Endothelial cell of umbilical vein (primary cell): ENCODE measurements at regions not wholly inside any gene's neighbourhood (a gene's known extent, or its start where the extent isn't known, plus 50 kb on each side); places are given as distances from the start of the nearest gene placed in this dataset.

Experiments used
- BruUV-seq: library from RNA; stranded (reverse); fragments of 400-500 nt; replicated peaks from 2 replicates; lab custom pipeline; 2021; lab: Mats Ljungman, UMichigan
- CTCF ChIA-PET: fragments of 300-600, 350-600 bp; sonication (Branson Sonifier 250); formaldehyde crosslinking; loops from one replicate; lab custom pipeline; 2021; ENCODE audit warnings: antibody characterized with exemption, inconsistent platforms; lab: Charles Lee
- POLR2A ChIA-PET: fragments of 300-600, 350-600 bp; sonication (Branson Sonifier 250); formaldehyde crosslinking; loops from one replicate; lab custom pipeline; 2021; ENCODE audit warnings: antibody characterized with exemption, inconsistent platforms; lab: Charles Lee
- DNase-seq: peaks from one replicate; pipeline ENCODE4 v3.0.0-alpha.2; 2011; ENCODE audit warnings: low read depth, low spot score
- FAIRE-seq: peaks from 2 replicates; lab custom pipeline; 2011; peaks lifted over from hg19 to GRCh38; lab: Jason Lieb, UNC
- H2AFZ ChIP-seq: 2 replicates; pipeline ENCODE4 v1.6.0; 2012; ENCODE audit warnings: low read depth, low read length, control low read depth, inconsistent platforms
- H3K27ac ChIP-seq: 2 replicates; pipeline ENCODE4 v1.5.1; 2011; ENCODE audit warnings: low read depth, mild to moderate bottlenecking, control low read depth, low read length, moderate library complexity; ENCODE audit not compliant: insufficient read depth
- H3K27me3 ChIP-seq, 2 experiments: 2 replicates each; pipeline versions ENCODE4 v1.6.0 to v1.6.1; 2011; ENCODE audit warnings: low read length in 2 of 2, mixed read lengths in 1 of 2; ENCODE audit not compliant: control insufficient read depth in 2 of 2, insufficient read depth in 2 of 2
- H3K36me3 ChIP-seq, 2 experiments: 2 replicates in 1 of 2; 3 replicates in 1 of 2; pipeline ENCODE4 v1.5.1; 2011; ENCODE audit warnings: low read length in 2 of 2, mild to moderate bottlenecking in 1 of 2, moderate library complexity in 1 of 2; ENCODE audit not compliant: control insufficient read depth in 2 of 2, insufficient read depth in 2 of 2; ENCODE audit errors: extremely low read depth in 1 of 2
- H3K4me1 ChIP-seq: 3 replicates; pipeline ENCODE4 v1.5.1; 2011; ENCODE audit warnings: mild to moderate bottlenecking, low read length; ENCODE audit not compliant: control insufficient read depth, insufficient read depth; ENCODE audit errors: extremely low read depth
- H3K4me2 ChIP-seq: 2 replicates; pipeline ENCODE4 v1.6.1; 2011; ENCODE audit warnings: low read length, control low read depth, mixed read lengths; ENCODE audit not compliant: insufficient read depth
- H3K4me3 ChIP-seq, 3 experiments: fragments of 200-600 bp in 1 of 3; sonication (generic), shearing (Covaris generic) in 1 of 3; replicated peaks in 1 of 3; 2 replicates each; pipeline ENCODE4 v1.5.1; 2011 to 2016; ENCODE audit warnings: control low read depth in 3 of 3, low read length in 3 of 3, mild to moderate bottlenecking in 2 of 3, inconsistent platforms in 1 of 3, low read depth in 1 of 3, moderate library complexity in 1 of 3; ENCODE audit not compliant: insufficient read depth in 1 of 3
- H3K79me2 ChIP-seq: 2 replicates; pipeline ENCODE4 v1.6.0; 2012; ENCODE audit warnings: low read length, inconsistent platforms; ENCODE audit not compliant: control insufficient read depth, insufficient read depth
- H3K9ac ChIP-seq: replicated peaks from 2 replicates; pipeline ENCODE3; 2011; ENCODE audit warnings: low read length, control low read depth; ENCODE audit not compliant: insufficient read depth; ENCODE audit errors: extremely low read depth
- H3K9me1 ChIP-seq: replicated peaks from 3 replicates; pipeline ENCODE4 v1.6.0; 2011; ENCODE audit warnings: mild to moderate bottlenecking, low read length; ENCODE audit not compliant: control insufficient read depth, insufficient read depth; ENCODE audit errors: extremely low read depth
- H3K9me3 ChIP-seq: replicated peaks from 2 replicates; pipeline ENCODE4 v1.5.1; 2012; ENCODE audit warnings: low read length, inconsistent platforms; ENCODE audit not compliant: control insufficient read depth, insufficient read depth
- H4K20me1 ChIP-seq: replicated peaks from 2 replicates; pipeline ENCODE3; 2011; ENCODE audit warnings: mild to moderate bottlenecking, low read length; ENCODE audit not compliant: control insufficient read depth, insufficient read depth; ENCODE audit errors: extremely low read depth
- EZH2 ChIP-seq: IDR thresholded peaks from 2 replicates; pipeline ENCODE4 v1.6.1; 2012; ENCODE audit warnings: borderline replicate concordance, low read depth, mild to moderate bottlenecking, moderate library complexity, low read length, inconsistent platforms; ENCODE audit not compliant: severe bottlenecking
- FOS ChIP-seq: IDR thresholded peaks from 2 replicates; pipeline ENCODE4 v1.6.1; 2011; ENCODE audit warnings: mild to moderate bottlenecking, low read length, moderate library complexity, borderline replicate concordance; ENCODE audit not compliant: insufficient read depth
- GATA2 ChIP-seq: IDR thresholded peaks from 2 replicates; pipeline ENCODE4 v1.7.0; 2011; ENCODE audit warnings: low read depth, mild to moderate bottlenecking, moderate library complexity, mixed read lengths, low read length; ENCODE audit not compliant: insufficient read length, insufficient read depth
- JUN ChIP-seq: IDR thresholded peaks from 2 replicates; pipeline ENCODE4 v1.6.1; 2011; ENCODE audit warnings: borderline replicate concordance, low read depth; ENCODE audit not compliant: insufficient read length, insufficient read depth
- MYC ChIP-seq: IDR thresholded peaks from one replicate; pipeline ENCODE4 v1.6.1; 2011; ENCODE audit warnings: mild to moderate bottlenecking, low read depth, low read length
- POLR2A ChIP-seq: IDR thresholded peaks from 2 replicates; pipeline ENCODE4 v1.6.1; 2012; ENCODE audit warnings: low read depth, mild to moderate bottlenecking, control low read depth, low read length
- POLR2AphosphoS5 ChIP-seq: IDR thresholded peaks from 2 replicates; pipeline ENCODE4 v1.6.1; 2012; ENCODE audit warnings: low read depth, mild to moderate bottlenecking, control low read depth, low read length, moderate library complexity; ENCODE audit not compliant: insufficient read depth
- dilution Hi-C: fragments of 300-500 bp; cut with MboI; formaldehyde crosslinking; loops from one replicate; pipeline ENCODE4 v1.15.0; 2019; ENCODE audit warnings: low sequenced_read_pairs; ENCODE audit not compliant: extremely low pct_ligation_motif_present
- intact Hi-C: fragments of 100-400 bp; cut with micrococcal nuclease; formaldehyde crosslinking; loops from one replicate; pipeline ENCODE4 v1.10.0; 2022
- TF ChIP-seq, protein P1 (sequence below): IDR thresholded peaks from 2 replicates; pipeline ENCODE4 v1.6.1; 2011; ENCODE audit not compliant: insufficient read depth, insufficient read length
- TF ChIP-seq, protein P2 (sequence below), 2 donors: IDR thresholded peaks; 1 replicate in 1 of 2; 2 replicates in 1 of 2; pipeline ENCODE4 v1.5.1; 2011; ENCODE audit warnings: low read length in 2 of 2, mild to moderate bottlenecking in 2 of 2, moderate library complexity in 2 of 2, control low read depth in 1 of 2, inconsistent platforms in 1 of 2, low read depth in 1 of 2; ENCODE audit not compliant: insufficient read depth in 1 of 2; ENCODE audit errors: extremely low read depth in 1 of 2

DNA sequence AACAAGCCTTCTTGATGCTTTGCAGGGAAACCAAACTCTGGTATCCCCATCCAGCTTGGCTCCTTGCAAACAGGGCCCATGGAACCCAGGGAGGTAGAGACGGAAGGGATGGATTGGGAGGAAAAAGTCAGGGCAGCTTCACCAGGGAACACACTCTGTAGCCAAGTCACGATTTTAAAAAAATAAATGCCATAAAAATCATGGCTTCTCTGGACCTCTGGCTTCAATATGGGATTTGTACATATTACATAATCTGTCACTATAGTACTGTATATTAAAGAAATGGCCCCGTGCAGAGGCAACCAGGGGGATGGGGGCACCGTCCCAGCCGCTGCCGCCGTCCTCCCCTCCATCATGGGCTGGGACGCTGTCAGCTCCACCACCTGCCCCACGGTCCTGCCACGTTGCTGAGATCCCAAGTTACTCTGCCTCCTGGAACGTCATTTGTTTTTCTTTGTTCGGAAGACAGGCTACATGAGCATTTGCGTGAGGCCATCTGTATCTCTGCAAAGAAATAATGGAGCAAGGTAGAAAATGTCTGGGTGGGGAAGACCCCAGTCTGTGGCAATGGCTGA lies 313.3 kb downstream of the ZNF536 start:
- no peak for DNase-seq
- Histone ChIP-seq H3K36me3 (no peaks in the 10 kb centered on the region), H3K4me2 (no peak overlapping the region), H2AFZ (no peak overlapping the region), H4K20me1 (no peaks in the 10 kb centered on the region), H3K27ac (no peak overlapping the region), H3K9me1 (no peaks in the 10 kb centered on the region), H3K79me2 (no peaks in the 10 kb centered on the region), H3K9ac (no peak overlapping the region), H3K4me1 (peaks cover 4% of the 10 kb centered on the region), H3K4me3 (no peak overlapping the region), H3K27me3 (no peaks in the 10 kb centered on the region), H3K9me3 (no peaks in the 10 kb centered on the region)
- dilution Hi-C loops: no loop called here
- no peak for FAIRE-seq
- no TSS peak for BruUV-seq
- CTCF ChIA-PET: interaction anchor here (1.3 to 2.9 kb wide), 2 partner anchors 17 to 1540 kb away, joined by 3 to 13 read pairs; no protein-coding TSS in a partner anchor
- intact Hi-C loops: no loop called here
- no peak for TF ChIP-seq POLR2A
- no peak for TF ChIP-seq JUN
- TF ChIP-seq, protein P1, sequence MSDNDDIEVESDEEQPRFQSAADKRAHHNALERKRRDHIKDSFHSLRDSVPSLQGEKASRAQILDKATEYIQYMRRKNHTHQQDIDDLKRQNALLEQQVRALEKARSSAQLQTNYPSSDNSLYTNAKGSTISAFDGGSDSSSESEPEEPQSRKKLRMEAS: no peak
- no peak for TF ChIP-seq POLR2AphosphoS5
- TF ChIP-seq FOS: no peak
- no peak for TF ChIP-seq GATA2
- POLR2A ChIA-PET: no interaction called here

DNA sequence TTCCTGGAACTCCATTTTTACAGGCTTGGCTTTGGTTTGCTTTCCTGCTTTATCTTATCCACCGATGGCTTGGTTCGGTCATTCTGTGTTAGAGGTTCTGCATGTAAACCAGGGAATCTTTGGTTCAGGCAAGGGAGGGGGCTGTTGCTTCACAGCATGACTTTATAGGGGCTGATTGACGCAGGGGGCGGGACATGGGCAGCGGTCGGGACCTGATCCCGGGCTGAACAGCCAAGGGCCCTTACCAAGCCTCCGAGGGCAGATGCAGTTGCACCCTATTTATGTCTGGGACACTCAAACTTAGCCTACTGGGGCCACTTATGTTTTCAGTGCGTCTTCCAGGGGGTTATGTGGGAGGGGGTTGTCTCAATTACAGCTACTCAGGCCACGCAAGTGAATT lies 312.4 kb downstream of the ZNF536 start:
- Histone ChIP-seq H3K4me3 (no peak overlapping the region), H4K20me1 (no peaks in the 10 kb centered on the region), H3K79me2 (no peaks in the 10 kb centered on the region), H3K9me1 (no peaks in the 10 kb centered on the region), H3K9me3 (no peaks in the 10 kb centered on the region), H3K27ac (no peak overlapping the region), H3K4me1 (peaks cover 4% of the 10 kb centered on the region), H3K36me3 (no peaks in the 10 kb centered on the region), H2AFZ (no peak overlapping the region), H3K9ac (no peak overlapping the region), H3K4me2 (no peak overlapping the region), H3K27me3 (no peaks in the 10 kb centered on the region)
- ChIA-PET POLR2A (no interaction called here), CTCF (interaction anchor here (1.3 to 4.2 kb wide), 2 partner anchors 16 to 1539 kb away, joined by 3 to 117 read pairs; no protein-coding TSS in a partner anchor)
- dilution Hi-C loops: no loop called here
- FAIRE-seq: no peak
- no peak for TF ChIP-seq FOS
- no peak for TF ChIP-seq GATA2
- TF ChIP-seq POLR2A: no peak
- TF ChIP-seq, protein P1: no peak
- TF ChIP-seq, protein P2, sequence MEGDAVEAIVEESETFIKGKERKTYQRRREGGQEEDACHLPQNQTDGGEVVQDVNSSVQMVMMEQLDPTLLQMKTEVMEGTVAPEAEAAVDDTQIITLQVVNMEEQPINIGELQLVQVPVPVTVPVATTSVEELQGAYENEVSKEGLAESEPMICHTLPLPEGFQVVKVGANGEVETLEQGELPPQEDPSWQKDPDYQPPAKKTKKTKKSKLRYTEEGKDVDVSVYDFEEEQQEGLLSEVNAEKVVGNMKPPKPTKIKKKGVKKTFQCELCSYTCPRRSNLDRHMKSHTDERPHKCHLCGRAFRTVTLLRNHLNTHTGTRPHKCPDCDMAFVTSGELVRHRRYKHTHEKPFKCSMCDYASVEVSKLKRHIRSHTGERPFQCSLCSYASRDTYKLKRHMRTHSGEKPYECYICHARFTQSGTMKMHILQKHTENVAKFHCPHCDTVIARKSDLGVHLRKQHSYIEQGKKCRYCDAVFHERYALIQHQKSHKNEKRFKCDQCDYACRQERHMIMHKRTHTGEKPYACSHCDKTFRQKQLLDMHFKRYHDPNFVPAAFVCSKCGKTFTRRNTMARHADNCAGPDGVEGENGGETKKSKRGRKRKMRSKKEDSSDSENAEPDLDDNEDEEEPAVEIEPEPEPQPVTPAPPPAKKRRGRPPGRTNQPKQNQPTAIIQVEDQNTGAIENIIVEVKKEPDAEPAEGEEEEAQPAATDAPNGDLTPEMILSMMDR (IDR thresholded peaks at IDR 0.05; ENCODE audit: extremely low read depth in 1 of 2, insufficient read depth in 1 of 2, low read depth in 1 of 2, low read length in 2 of 2): no peak
- TF ChIP-seq JUN: no peak
- TF ChIP-seq EZH2: no peak
- no peak for TF ChIP-seq POLR2AphosphoS5
- no peak for TF ChIP-seq MYC
- no peak for DNase-seq
- no TSS peak for BruUV-seq
- intact Hi-C loops: no loop called here
